Activated CD4-positive, alpha-beta memory T cell treated with anti-CD3 and anti-CD28 coated beads, Interleukin-2, amount 10 ng/mL, durations not matched to agents 7 days and 5 days (primary cell): ENCODE measurements at regions not wholly inside any gene's neighbourhood (a gene's known extent, or its start where the extent isn't known, plus 50 kb on each side); places are given as distances from the start of the nearest gene placed in this dataset.

Experiments used
- CTCF ChIA-PET: fragments of 350-600 bp; sonication (Branson Sonifier 250); formaldehyde crosslinking; loops from one replicate; lab custom pipeline; 2021; ENCODE audit warnings: antibody characterized with exemption, inconsistent platforms; lab: Charles Lee
- POLR2A ChIA-PET: fragments of 350-600 bp; sonication (Branson Sonifier 250); formaldehyde crosslinking; loops from one replicate; lab custom pipeline; 2021; ENCODE audit warnings: antibody characterized with exemption; lab: Charles Lee
- DNase-seq: peaks from one replicate; pipeline ENCODE4 v3.0.0-alpha.2; 2020
- H3K27ac Mint-ChIP-seq: one replicate; pipeline ENCODE4 v1.8.0; 2021; ENCODE audit warnings: mild to moderate bottlenecking, mixed read lengths
- H3K27me3 Mint-ChIP-seq: one replicate; pipeline ENCODE4 v1.8.0; 2021; ENCODE audit warnings: mixed read lengths
- H3K36me3 Mint-ChIP-seq: one replicate; pipeline ENCODE4 v1.8.0; 2021; ENCODE audit warnings: low read depth, mixed read lengths
- H3K4me1 Mint-ChIP-seq: one replicate; pipeline ENCODE4 v1.8.0; 2021; ENCODE audit warnings: mixed read lengths
- H3K4me3 Mint-ChIP-seq: one replicate; pipeline ENCODE4 v1.8.0; 2021; ENCODE audit warnings: mild to moderate bottlenecking, mixed read lengths
- H3K9me3 Mint-ChIP-seq: one replicate; pipeline ENCODE4 v1.8.0; 2021; ENCODE audit warnings: mixed read lengths

DNA sequence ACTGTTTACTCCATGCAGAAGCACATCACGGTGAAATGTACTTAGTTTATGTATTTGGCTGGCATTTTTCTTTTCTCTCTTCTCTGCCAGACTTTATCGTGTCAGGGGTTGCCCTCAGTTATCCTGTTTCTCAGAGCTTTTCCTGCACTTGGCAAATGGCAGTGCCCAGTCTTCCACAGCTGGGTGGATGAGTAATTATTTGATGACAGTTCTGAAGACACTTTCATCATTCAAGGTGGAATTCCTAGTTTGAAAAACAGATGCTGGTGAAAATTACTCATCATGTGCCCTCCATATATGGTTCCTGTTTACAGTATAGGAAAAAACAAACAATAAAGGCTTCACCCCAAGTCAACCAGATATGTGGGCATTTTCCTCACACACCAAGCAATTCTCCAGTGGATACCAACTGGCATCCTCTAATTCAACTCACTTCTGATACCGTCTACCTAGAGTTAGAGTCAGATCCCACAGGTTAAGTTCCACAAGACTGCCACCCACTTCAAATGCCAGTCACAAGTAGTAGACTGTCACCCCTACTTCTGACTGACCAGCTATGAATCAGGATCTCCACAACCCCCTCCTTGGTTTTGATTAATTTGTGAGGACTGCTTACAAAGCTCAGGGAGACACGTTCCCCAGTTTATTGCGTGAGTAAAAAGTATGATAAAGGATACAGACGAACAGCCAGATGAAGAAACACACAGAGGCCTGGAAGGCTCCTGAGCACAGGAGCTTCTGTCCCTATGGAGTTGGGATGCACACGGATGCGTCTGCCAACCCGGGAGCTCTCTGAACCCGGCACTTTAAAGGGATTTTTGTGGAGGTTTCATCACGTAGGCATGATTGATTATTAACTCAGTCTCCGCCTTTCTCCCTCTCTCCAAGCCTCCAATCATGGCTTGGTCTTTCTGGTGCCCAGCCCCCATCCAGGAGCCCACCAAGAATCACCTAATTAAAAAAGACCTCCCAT lies 72.9 kb downstream of the CLDN34 start:
- Mint-ChIP-seq H3K36me3 (no peaks in the 10 kb centered on the region), H3K9me3 (no peaks in the 10 kb centered on the region), H3K27ac (no peak overlapping the region), H3K27me3 (no peaks in the 10 kb centered on the region), H3K4me1 (no peaks in the 10 kb centered on the region), H3K4me3 (no peak overlapping the region)
- no peak for DNase-seq
- ChIA-PET CTCF (no interaction called here), POLR2A (no interaction called here)

DNA sequence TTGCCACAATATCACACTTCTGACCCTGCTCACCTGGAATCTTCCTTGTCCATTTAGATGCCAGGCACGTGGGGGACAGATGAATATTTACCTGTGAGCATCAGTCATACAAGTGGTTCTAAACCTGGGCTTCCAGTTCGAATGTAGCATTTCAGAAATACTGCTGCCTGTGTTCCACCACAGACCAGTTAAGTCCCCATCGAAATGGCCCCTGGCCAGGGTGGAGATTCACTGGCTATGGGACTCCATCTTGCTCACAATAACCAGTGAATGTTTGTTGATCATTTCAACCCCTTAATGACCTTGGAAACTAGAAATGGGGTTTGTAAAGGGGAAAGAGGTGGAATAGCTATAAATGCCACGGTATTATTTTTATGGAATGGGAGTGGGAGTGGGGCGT lies 73.8 kb downstream of the CLDN34 start:
- H3K4me1 Mint-ChIP-seq, result no peaks in the 10 kb centered on the region
- H3K27ac Mint-ChIP-seq, result no peak overlapping the region
- H3K27me3 Mint-ChIP-seq, result no peaks in the 10 kb centered on the region
- H3K4me3 Mint-ChIP-seq, result no peak overlapping the region
- H3K9me3 Mint-ChIP-seq, result no peaks in the 10 kb centered on the region
- CTCF ChIA-PET, result no interaction called here
- DNase-seq, result no peak
- no peaks in the 10 kb centered on the region for H3K36me3 Mint-ChIP-seq
- POLR2A ChIA-PET, result no interaction called here

DNA sequence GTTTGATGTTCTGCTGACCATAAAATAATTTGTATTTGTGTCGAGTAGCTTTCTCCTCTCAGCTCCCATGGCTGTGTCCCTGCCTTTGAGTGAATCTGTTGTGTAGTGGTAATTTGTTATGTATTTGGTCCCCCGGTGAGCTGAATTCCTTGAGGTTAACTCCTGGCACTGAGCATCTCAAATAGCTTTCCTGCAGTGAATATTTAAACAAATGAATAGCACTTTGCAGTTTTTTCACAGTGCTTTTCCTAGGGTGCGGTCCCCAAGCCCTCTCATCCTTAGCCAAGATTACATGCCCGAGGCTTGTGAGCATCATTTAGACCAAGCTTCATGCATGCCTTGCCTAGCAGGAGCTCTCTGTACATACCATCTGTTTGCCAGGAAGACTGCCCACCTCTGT lies 74.2 kb downstream of the CLDN34 start:
- no peak overlapping the region for H3K27ac Mint-ChIP-seq
- H3K9me3 Mint-ChIP-seq, result no peaks in the 10 kb centered on the region
- DNase-seq, result no peak
- H3K36me3 Mint-ChIP-seq, result no peaks in the 10 kb centered on the region
- no peaks in the 10 kb centered on the region for H3K4me1 Mint-ChIP-seq
- no peak overlapping the region for H3K4me3 Mint-ChIP-seq
- CTCF ChIA-PET, result no interaction called here
- H3K27me3 Mint-ChIP-seq, result no peaks in the 10 kb centered on the region
- POLR2A ChIA-PET, result no interaction called here

DNA sequence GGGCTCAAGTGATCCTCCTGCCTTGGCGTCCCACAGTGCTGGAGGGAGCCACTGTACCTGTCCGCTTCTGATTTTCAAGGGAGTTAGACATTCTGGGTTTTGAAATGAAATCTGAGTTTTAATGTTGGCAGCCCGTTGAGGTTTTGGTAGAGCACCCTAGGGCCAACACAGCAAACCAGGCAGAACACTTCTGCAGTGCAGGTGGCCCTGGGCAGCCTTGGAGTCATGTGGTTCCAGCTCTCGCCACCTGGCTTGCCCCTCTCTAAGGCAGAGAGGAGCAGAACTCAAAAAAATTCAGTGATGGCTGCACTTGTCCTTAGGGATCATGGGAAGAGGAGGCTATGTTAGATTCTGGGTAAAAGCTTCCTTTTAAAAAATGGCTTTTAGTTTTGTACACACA lies 74.9 kb downstream of the CLDN34 start:
- H3K27ac Mint-ChIP-seq, result no peak overlapping the region
- ChIA-PET CTCF (interaction anchor here (0.7 kb wide), 1 partner anchor 25 kb away, joined by 3 read pairs; no protein-coding TSS in a partner anchor), POLR2A (no interaction called here)
- no peaks in the 10 kb centered on the region for H3K9me3 Mint-ChIP-seq
- H3K4me3 Mint-ChIP-seq, result no peak overlapping the region
- no peaks in the 10 kb centered on the region for H3K4me1 Mint-ChIP-seq
- DNase-seq, result no peak
- no peaks in the 10 kb centered on the region for H3K27me3 Mint-ChIP-seq
- H3K36me3 Mint-ChIP-seq, result no peaks in the 10 kb centered on the region

DNA sequence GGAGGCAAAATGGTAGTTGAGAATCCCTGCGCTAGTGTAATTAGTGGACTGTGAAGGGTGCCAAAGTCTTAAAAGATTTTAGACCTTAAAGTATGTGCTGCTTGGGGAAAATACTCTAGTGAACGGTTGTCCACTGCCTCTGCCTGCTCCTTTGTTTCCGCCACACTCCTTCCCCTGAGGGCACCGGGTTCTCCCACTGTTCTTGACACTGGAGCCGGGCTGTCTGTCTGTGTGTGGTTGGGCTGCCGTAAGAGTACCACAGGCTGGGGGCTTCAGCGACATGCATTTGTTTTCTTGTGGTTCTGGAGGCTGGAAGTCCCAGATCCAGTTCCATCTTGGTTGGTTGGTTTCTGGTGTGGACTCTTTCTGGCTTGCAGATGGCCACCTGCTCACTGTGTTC lies 76.2 kb downstream of the CLDN34 start:
- ChIA-PET POLR2A (no interaction called here), CTCF (no interaction called here)
- Mint-ChIP-seq H3K4me3 (no peak overlapping the region), H3K9me3 (no peaks in the 10 kb centered on the region), H3K4me1 (no peaks in the 10 kb centered on the region), H3K27ac (no peak overlapping the region), H3K36me3 (no peaks in the 10 kb centered on the region), H3K27me3 (no peaks in the 10 kb centered on the region)
- no peak for DNase-seq

DNA sequence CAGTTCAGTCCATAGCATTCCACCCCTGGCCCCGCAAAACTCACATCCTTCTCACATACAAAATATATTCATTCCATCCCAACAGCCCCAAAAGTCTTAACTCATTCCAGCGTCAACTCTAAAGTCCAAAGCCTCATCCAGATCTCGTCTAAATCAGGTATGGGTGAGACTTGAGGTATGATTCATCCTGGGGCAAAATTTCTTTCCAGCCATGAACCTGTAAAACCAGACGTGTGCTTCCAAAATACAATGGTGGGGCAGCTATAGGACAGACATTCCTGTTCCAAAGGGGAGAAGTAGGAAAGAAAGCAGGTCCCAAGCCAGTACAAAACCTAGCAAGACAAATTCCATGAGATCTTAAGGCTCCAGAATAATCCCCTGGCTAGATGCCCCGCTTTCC lies 76.9 kb downstream of the CLDN34 start:
- Mint-ChIP-seq H3K4me1 (no peaks in the 10 kb centered on the region), H3K27ac (no peak overlapping the region), H3K36me3 (no peaks in the 10 kb centered on the region), H3K27me3 (no peaks in the 10 kb centered on the region), H3K4me3 (no peak overlapping the region), H3K9me3 (no peaks in the 10 kb centered on the region)
- POLR2A ChIA-PET, result no interaction called here
- CTCF ChIA-PET, result no interaction called here
- no peak for DNase-seq

DNA sequence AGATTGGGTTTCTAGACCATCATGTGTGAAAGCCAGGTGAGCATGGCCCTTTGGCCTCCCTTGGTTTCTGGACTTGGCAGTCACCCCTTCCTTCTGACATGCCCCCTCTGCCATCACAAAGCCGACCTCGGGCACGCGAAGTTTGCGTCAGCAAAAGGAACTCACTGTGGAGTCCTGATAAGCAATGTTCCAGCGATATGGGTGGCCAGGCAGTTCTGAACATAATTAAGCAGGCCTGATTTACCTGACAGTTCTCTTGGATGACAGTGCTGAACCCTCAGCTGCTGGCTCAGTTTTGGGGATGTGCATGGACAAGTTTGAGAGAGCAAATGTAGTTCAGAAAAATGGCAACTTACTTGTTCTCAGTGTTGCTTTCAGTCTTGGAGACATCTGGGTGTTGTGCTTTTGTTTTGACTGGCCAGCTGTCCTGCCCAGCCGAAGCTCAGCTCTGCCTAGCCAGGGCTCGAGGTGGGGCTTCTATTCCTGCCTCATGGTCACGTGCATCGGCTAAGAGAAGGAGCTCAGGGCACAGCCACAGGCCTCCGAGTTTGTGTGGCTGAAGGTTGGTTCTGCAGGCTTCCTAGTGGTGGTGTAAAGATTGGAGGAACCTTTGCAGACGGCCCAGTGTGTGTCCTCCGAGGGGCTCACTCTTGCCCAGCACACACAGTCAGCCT lies 78.3 kb downstream of the CLDN34 start:
- no peak overlapping the region for H3K27ac Mint-ChIP-seq
- H3K36me3 Mint-ChIP-seq, result no peaks in the 10 kb centered on the region
- POLR2A ChIA-PET, result no interaction called here
- DNase-seq, result no peak
- no peaks in the 10 kb centered on the region for H3K4me1 Mint-ChIP-seq
- H3K27me3 Mint-ChIP-seq, result no peaks in the 10 kb centered on the region
- no peaks in the 10 kb centered on the region for H3K9me3 Mint-ChIP-seq
- no peak overlapping the region for H3K4me3 Mint-ChIP-seq
- CTCF ChIA-PET, result no interaction called here

DNA sequence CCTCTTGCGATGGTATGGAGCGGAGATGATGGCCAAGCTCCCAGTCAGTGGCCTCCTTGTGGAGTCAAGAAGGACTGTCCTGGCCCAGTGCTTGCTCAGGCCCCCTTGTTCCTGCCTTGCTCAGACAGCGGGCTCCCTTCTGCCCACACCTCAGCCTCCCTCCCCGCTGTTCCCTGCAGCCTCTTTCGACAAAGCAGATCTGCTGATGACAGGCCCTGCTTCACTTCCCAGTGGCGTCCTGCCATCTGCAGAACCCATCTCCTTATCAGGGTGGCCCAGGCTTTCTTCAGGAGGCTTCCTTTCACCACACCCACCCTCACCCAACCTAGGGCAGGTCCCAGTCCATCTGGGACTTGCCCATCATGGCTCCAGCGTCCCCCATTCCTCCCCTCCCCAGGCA lies 80.0 kb downstream of the CLDN34 start:
- DNase-seq, result no peak
- CTCF ChIA-PET, result no interaction called here
- Mint-ChIP-seq H3K36me3 (no peaks in the 10 kb centered on the region), H3K4me3 (no peak overlapping the region), H3K27ac (no peak overlapping the region), H3K27me3 (no peaks in the 10 kb centered on the region), H3K9me3 (no peaks in the 10 kb centered on the region), H3K4me1 (peaks cover 6% of the 10 kb centered on the region)
- POLR2A ChIA-PET, result no interaction called here

DNA sequence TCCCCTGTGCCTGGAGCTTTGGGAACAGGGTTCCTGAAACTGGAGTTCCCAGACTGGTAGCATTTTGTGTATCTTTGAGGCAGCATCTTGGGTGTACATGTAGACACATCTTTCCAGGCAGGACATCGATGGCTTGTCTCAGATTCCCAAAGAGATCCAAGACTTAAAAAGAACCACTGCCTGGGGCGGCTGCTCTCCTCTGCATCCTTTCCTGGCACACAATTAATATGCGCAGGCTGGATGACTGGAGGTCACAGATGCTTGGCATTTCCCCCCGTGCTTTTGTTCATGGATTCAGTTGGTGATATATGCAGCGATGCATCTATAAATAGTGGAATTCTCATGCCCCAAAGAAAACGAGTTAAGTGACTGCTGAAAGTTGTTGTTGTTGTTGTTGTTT lies 80.5 kb downstream of the CLDN34 start:
- no peaks in the 10 kb centered on the region for H3K36me3 Mint-ChIP-seq
- ChIA-PET CTCF (no interaction called here), POLR2A (no interaction called here)
- H3K4me1 Mint-ChIP-seq, result peaks cover 7% of the 10 kb centered on the region
- H3K27me3 Mint-ChIP-seq, result no peaks in the 10 kb centered on the region
- no peak for DNase-seq
- no peak overlapping the region for H3K4me3 Mint-ChIP-seq
- no peak overlapping the region for H3K27ac Mint-ChIP-seq
- no peaks in the 10 kb centered on the region for H3K9me3 Mint-ChIP-seq

DNA sequence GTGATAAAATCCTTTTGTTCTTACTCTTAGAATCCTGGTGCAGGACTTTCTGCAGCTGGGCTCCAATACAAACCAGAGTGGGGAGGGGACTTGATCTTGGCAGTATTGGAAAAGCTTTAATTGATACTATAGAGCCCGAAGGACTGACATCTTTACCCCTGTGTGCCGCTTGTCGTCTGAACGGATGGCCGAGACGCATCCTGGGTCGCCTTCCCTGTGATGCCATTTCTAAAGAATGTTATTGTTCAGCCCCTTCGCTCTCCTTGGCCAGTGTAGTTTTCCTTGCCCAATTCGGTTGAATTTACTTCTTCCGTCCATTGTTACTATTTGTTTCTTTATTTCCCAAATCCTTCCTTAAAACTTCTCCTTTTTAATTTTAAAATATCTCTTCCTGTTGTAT lies 80.9 kb downstream of the CLDN34 start:
- ChIA-PET CTCF (no interaction called here), POLR2A (no interaction called here)
- Mint-ChIP-seq H3K36me3 (no peaks in the 10 kb centered on the region), H3K4me3 (no peak overlapping the region), H3K4me1 (peaks cover 7% of the 10 kb centered on the region), H3K9me3 (no peaks in the 10 kb centered on the region), H3K27ac (no peak overlapping the region), H3K27me3 (no peaks in the 10 kb centered on the region)
- no peak for DNase-seq

DNA sequence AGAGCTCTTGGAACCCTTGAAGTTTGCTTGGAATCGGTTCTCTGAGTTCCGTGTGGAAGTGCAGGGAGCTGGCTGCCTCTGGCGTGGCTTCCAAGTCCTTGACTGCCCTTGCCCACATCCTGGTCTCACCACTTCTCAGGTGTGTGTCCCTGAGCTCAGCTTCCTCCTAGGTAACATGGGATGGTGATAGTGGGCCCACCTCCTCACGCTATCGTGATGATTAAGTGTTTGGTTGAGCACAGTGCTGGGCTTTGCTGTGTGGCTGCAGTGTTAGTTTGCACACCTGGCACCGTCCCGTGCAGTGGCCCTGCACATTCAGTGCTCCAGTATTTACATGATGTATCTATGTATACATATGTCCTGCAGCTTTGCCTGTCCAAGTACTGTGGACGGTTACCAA lies 81.5 kb downstream of the CLDN34 start:
- Mint-ChIP-seq H3K4me3 (no peak overlapping the region), H3K27me3 (no peaks in the 10 kb centered on the region), H3K4me1 (peaks cover 7% of the 10 kb centered on the region), H3K36me3 (no peaks in the 10 kb centered on the region), H3K9me3 (no peaks in the 10 kb centered on the region), H3K27ac (no peak overlapping the region)
- CTCF ChIA-PET, result no interaction called here
- DNase-seq, result no peak
- POLR2A ChIA-PET, result no interaction called here

DNA sequence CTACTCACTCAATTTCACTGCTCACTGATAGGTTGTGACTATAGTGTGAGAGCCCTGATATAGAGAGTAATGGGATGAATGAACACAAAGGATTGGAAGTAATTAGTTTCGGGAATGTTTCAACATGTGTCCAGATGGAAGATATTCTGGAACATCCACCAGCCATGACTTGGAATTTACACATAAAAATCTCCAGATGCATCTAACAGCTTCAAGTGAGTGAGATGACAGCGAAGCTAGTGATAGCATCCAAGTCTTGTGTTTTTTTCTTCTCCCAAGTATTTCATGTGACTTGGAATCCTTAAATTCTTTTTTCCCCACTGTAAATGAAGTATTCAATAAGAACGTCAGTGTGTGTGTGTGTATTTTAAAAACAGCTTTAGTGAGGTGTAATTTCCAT lies 82.1 kb downstream of the CLDN34 start:
- Mint-ChIP-seq H3K27ac (no peak overlapping the region), H3K4me3 (no peak overlapping the region), H3K27me3 (no peaks in the 10 kb centered on the region), H3K9me3 (no peaks in the 10 kb centered on the region), H3K4me1 (peaks cover 7% of the 10 kb centered on the region), H3K36me3 (no peaks in the 10 kb centered on the region)
- POLR2A ChIA-PET, result no interaction called here
- no peak for DNase-seq
- CTCF ChIA-PET, result no interaction called here

DNA sequence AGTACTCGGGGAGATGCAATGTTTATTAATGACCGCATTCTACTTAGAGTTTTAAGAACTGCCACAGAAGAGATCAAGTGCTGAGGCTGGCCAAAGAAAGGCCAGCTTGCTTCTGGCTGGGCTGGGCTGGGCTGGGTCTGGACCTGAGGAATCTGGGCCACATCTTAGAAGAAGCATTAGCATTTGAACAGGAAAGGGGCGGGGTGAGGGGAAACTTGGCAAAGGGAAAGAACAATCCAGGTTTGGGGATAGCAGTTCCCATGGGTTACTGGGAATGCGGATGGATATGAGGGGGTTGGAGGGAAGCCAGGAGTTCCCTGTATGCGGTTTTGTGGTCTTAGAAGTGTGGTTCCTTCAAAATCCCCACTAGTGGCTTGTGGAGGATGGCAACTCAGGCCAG lies 83.3 kb downstream of the CLDN34 start:
- H3K27ac Mint-ChIP-seq, result no peak overlapping the region
- no peak overlapping the region for H3K4me3 Mint-ChIP-seq
- H3K36me3 Mint-ChIP-seq, result no peaks in the 10 kb centered on the region
- ChIA-PET POLR2A (no interaction called here), CTCF (no interaction called here)
- H3K9me3 Mint-ChIP-seq, result no peaks in the 10 kb centered on the region
- peaks cover 7% of the 10 kb centered on the region for H3K4me1 Mint-ChIP-seq
- H3K27me3 Mint-ChIP-seq, result no peaks in the 10 kb centered on the region
- DNase-seq, result no peak
